Testis (tissue), 2 donors: ENCODE measurements at regions not wholly inside any gene's neighbourhood (a gene's known extent, or its start where the extent isn't known, plus 50 kb on each side); places are given as distances from the start of the nearest gene placed in this dataset.

Experiments
- CTCF ChIP-seq, 3 experiments: fragments of 450-650 bp in 2 of 3; fragments of 200-600 bp in 1 of 3; sonication (generic) in 1 of 3; IDR thresholded peaks; one replicate each; pipeline ENCODE4 v1.5.1; 2016 to 2019; ENCODE audit warnings: antibody characterized with exemption in 3 of 3, mild to moderate bottlenecking in 2 of 3, moderate library complexity in 1 of 3
- POLR2A ChIP-seq: fragments of 450-650 bp; IDR thresholded peaks from one replicate; pipeline ENCODE4 v1.6.1; 2017; ENCODE audit warnings: antibody characterized with exemption, mild to moderate bottlenecking, moderate library complexity

- TF ChIP-seq CTCF (IDR thresholded peaks at IDR 0.05) (no peak), POLR2A (no peak)
Observed at GRCh38 chr11:103709371-103709770, 327.1 kb upstream of the DDI1 start.
